A549 (cell line): ENCODE measurements at regions not wholly inside any gene's neighbourhood (a gene's known extent, or its start where the extent isn't known, plus 50 kb on each side); places are given as distances from the start of the nearest gene placed in this dataset.

Source experiments
- ATAC-seq, 2 experiments: fragments of 200-7000 bp in 1 of 2; fragments of >200 bp in 1 of 2; cut with Nextera tagmentation in 1 of 2; cut with Tn5 transposase in 1 of 2; 3 replicates each; pipeline versions ENCODE4 v1.8.0 to v1.9.1; 2018 to 2020; ENCODE audit warnings: mild to moderate bottlenecking in 1 of 2, moderate library complexity in 1 of 2
- CTCF ChIA-PET: fragments of 300-600 bp; sonication (Branson Sonifier 250); formaldehyde crosslinking; extraction: SDS; loops from one replicate; lab custom pipeline; 2021; ENCODE audit warnings: antibody characterized with exemption, inconsistent platforms; lab: Yijun Ruan, JAX
- POLR2A ChIA-PET: fragments of 350-600 bp; formaldehyde crosslinking; extraction: SDS; loops from one replicate; lab custom pipeline; 2021; ENCODE audit warnings: antibody characterized with exemption, inconsistent platforms; lab: Yijun Ruan, JAX
- DNase-seq, 2 experiments: peaks; one replicate each; pipeline versions ENCODE4 v3.0.0 to v3.0.0-alpha.2; 2011 to 2016; ENCODE audit warnings: low read depth in 1 of 2, low spot score in 1 of 2
- FAIRE-seq: peaks from 2 replicates; lab custom pipeline; 2011; peaks lifted over from hg19 to GRCh38; lab: Jason Lieb, UNC
- H3K27ac ChIP-seq, 2 experiments: fragments of >200 bp; sonication (Bioruptor Twin); formaldehyde crosslinking; 3 replicates each; pipeline ENCODE4 v1.5.1; 2016 to 2017
- H3K4me1 ChIP-seq: fragments of >200 bp; sonication (Bioruptor Twin); formaldehyde crosslinking; 3 replicates; pipeline ENCODE4 v1.6.1; 2016
- H3K4me2 ChIP-seq: fragments of >200 bp; sonication (Bioruptor Twin); formaldehyde crosslinking; 3 replicates; pipeline ENCODE4 v1.6.1; 2016
- H3K4me3 ChIP-seq: fragments of >200 bp; sonication (Bioruptor Twin); formaldehyde crosslinking; 3 replicates; pipeline ENCODE4 v1.5.1; 2016
- H3K9me3 ChIP-seq: fragments of >200 bp; sonication (Bioruptor Twin); formaldehyde crosslinking; 3 replicates; pipeline ENCODE4 v1.6.1; 2016
- CBX2 ChIP-seq: fragments of 200-600 bp; sonication (generic); IDR thresholded peaks from 2 replicates; pipeline ENCODE4 v1.6.1; 2016; ENCODE audit warnings: low read depth, mild to moderate bottlenecking, borderline replicate concordance
- CBX8 ChIP-seq: fragments of 200-600 bp; sonication (generic); IDR thresholded peaks from 2 replicates; pipeline ENCODE4 v1.6.1; 2016
- ELK1 ChIP-seq: fragments of 150-350 bp; IDR thresholded peaks from 2 replicates; pipeline ENCODE4 v1.6.1; 2014; ENCODE audit warnings: low read depth, mild to moderate bottlenecking, low read length
- FOSL2 ChIP-seq, 2 experiments: fragments of 450-650 bp in 1 of 2; fragments of >200 bp in 1 of 2; sonication (Bioruptor Twin) in 1 of 2; formaldehyde crosslinking; IDR thresholded peaks; 2 replicates each; pipeline versions ENCODE4 v1.5.0 to v1.6.1; 2016 to 2020; ENCODE audit warnings: mild to moderate bottlenecking in 1 of 2, moderate library complexity in 1 of 2
- FOXS1 ChIP-seq: fragments of 250-450 bp; sonication (Bioruptor Pico); IDR thresholded peaks from 2 replicates; pipeline ENCODE4 v1.5.0; 2020; ENCODE audit warnings: mild to moderate bottlenecking, moderate library complexity
- GATA3 ChIP-seq: IDR thresholded peaks from 2 replicates; pipeline ENCODE4 v1.6.1; 2012; ENCODE audit warnings: borderline replicate concordance
- HDAC2 ChIP-seq: fragments of 200-600 bp; sonication (generic); IDR thresholded peaks from 2 replicates; pipeline ENCODE4 v1.6.1; 2016
- HOXA7 ChIP-seq: fragments of 250-450 bp; sonication (Bioruptor Pico); IDR thresholded peaks from 2 replicates; pipeline ENCODE4 v1.5.0; 2020; ENCODE audit warnings: mild to moderate bottlenecking, moderate library complexity
- HOXB13 ChIP-seq: fragments of 250-450 bp; sonication (Bioruptor Pico); IDR thresholded peaks from 2 replicates; pipeline ENCODE4 v1.5.0; 2020; ENCODE audit warnings: low read depth, mild to moderate bottlenecking, moderate library complexity
- HOXB5 ChIP-seq: fragments of 250-450 bp; sonication (Bioruptor Pico); IDR thresholded peaks from 2 replicates; pipeline ENCODE4 v1.5.0; 2020; ENCODE audit warnings: mild to moderate bottlenecking, moderate library complexity
- KDM5A ChIP-seq: fragments of 200-600 bp; sonication (generic); IDR thresholded peaks from 2 replicates; pipeline ENCODE4 v1.6.1; 2016; ENCODE audit warnings: antibody characterized with exemption, mild to moderate bottlenecking
- MAZ ChIP-seq: fragments of 150-350 bp; IDR thresholded peaks from 2 replicates; pipeline ENCODE4 v1.6.1; 2014; ENCODE audit warnings: antibody characterized with exemption, low read depth, low read length, borderline replicate concordance
- NFE2L2 ChIP-seq: fragments of 150-350 bp; conservative IDR thresholded peaks from 2 replicates; pipeline ENCODE4 v1.6.1; 2014; ENCODE audit warnings: low read length
- NPAS2 ChIP-seq: fragments of 250-450 bp; sonication (Bioruptor Pico); IDR thresholded peaks from 2 replicates; pipeline ENCODE4 v1.8.0; 2022; ENCODE audit warnings: mild to moderate bottlenecking, moderate library complexity, borderline replicate concordance
- PBX3 ChIP-seq: IDR thresholded peaks from 2 replicates; pipeline ENCODE4 v1.6.1; 2012
- POLR2AphosphoS2 ChIP-seq: conservative IDR thresholded peaks from 2 replicates; pipeline ENCODE4 v1.6.1; 2012; ENCODE audit warnings: low read length, improper control_type of control experiment, inconsistent platforms
- RCOR1 ChIP-seq: fragments of 150-350 bp; IDR thresholded peaks from 2 replicates; pipeline ENCODE4 v1.6.1; 2014; ENCODE audit warnings: antibody characterized with exemption, low read length, low read depth
- RFX5 ChIP-seq: fragments of 450-650 bp; IDR thresholded peaks from 2 replicates; pipeline ENCODE4 v1.7.1; 2014; ENCODE audit warnings: antibody characterized with exemption, mild to moderate bottlenecking, moderate library complexity
- ZC3H11A ChIP-seq: fragments of 450-650 bp; IDR thresholded peaks from 2 replicates; pipeline ENCODE4 v1.6.1; 2014; ENCODE audit warnings: antibody characterized with exemption, mild to moderate bottlenecking
- WGBS: methylation state at CpG from one replicate; pipeline ENCODE4 v1.1.6; 2017; ENCODE audit errors: missing lambda C conversion rate; 5-methylcytosine and 5-hydroxymethylcytosine counted together
- TF ChIP-seq, protein P1 (sequence below): fragments of 250-450 bp; sonication (Bioruptor Pico); IDR thresholded peaks from 2 replicates; pipeline ENCODE4 v1.5.0; 2020; ENCODE audit warnings: low read depth, mild to moderate bottlenecking, moderate library complexity

- TF ChIP-seq HOXB13 (CRISPR knock-in tag): no peak
- TF ChIP-seq, all 56 proteins: peak for 0
Observed at GRCh38 chr10:33945051-33945450, 610.6 kb upstream of the NRP1 start (continued).

GRCh38 chr10:33942508-33942907, 608.0 kb upstream of the NRP1 start:
- FAIRE-seq (no peak), DNase-seq (no peak), ATAC-seq (no peak)
- Histone ChIP-seq H3K27ac (no peak overlapping the region), H3K4me2 (no peak overlapping the region), H3K9me3 (no peaks in the 10 kb centered on the region), H3K4me3 (no peak overlapping the region), H3K4me1 (no peaks in the 10 kb centered on the region)
- ChIA-PET CTCF (no interaction called here), POLR2A (no interaction called here)
- TF ChIP-seq HOXB5 (no peak), FOXS1 (no peak), PBX3 (no peak), RCOR1 (no peak), POLR2AphosphoS2 (no peak), FOSL2 (IDR thresholded peaks at IDR 0.05) (no peak), FOSL2 (CRISPR knock-in tag; IDR thresholded peaks at IDR 0.05) (no peak), HDAC2 (no peak), ELK1 (no peak), HOXA7 (no peak), KDM5A (no peak), HOXB13 (CRISPR knock-in tag) (no peak)
- WGBS: 70% methylated on average over 6 of the region's 6 CpGs

DNA sequence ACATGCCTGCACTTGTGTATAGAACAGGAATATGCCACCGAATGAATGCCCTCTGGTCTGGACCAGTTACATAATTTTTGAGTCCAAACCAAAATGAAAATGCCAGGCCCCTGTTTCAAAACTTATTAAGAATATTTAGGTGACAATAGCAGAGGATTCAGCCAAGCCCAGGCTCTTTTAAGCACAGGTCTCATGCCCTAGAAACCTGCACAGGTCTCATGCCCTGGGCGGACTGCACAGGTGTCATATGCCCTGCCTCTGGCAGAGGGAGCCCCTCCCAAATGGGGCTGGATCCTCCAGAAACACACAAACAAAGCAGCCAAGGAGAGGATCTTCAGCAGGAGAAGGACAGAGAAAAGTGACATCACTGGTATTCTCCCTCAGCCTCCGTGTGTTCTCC, 605.4 kb upstream of the NRP1 start:
- H3K4me3 ChIP-seq: no peak overlapping the region
- ATAC-seq: no peak
- ChIA-PET CTCF (interaction anchor here (1.5 to 2.6 kb wide), 2 partner anchors 10 to 136 kb away, joined by 4 to 8 read pairs; no protein-coding TSS in a partner anchor), POLR2A (no interaction called here)
- FAIRE-seq: no peak
- WGBS: 76% methylated on average over 3 of the region's 3 CpGs
- no peak overlapping the region for H3K27ac ChIP-seq
- no peak for DNase-seq
- no peaks in the 10 kb centered on the region for H3K4me1 ChIP-seq
- TF ChIP-seq NPAS2 (CRISPR knock-in tag) (no peak), GATA3 (no peak), CBX8 (no peak), CBX2 (no peak), ZC3H11A (no peak), MAZ (no peak), RFX5 (no peak), ELK1 (no peak), NFE2L2 (no peak)
- H3K4me2 ChIP-seq: no peak overlapping the region
- no peaks in the 10 kb centered on the region for H3K9me3 ChIP-seq

GRCh38 chr10:33939410-33939809, 604.9 kb upstream of the NRP1 start:
- FAIRE-seq (no peak), ATAC-seq (no peak), DNase-seq (no peak)
- Histone ChIP-seq H3K4me2 (no peak overlapping the region), H3K27ac (no peak overlapping the region), H3K4me1 (no peaks in the 10 kb centered on the region), H3K4me3 (no peak overlapping the region), H3K9me3 (no peaks in the 10 kb centered on the region)
- ChIA-PET CTCF (interaction anchor here (0.6 to 2.6 kb wide), 2 partner anchors 10 to 1029 kb away, joined by 3 to 8 read pairs; no protein-coding TSS in a partner anchor), POLR2A (no interaction called here)
- no peak for TF ChIP-seq ELK1
- no peak for TF ChIP-seq KDM5A
- TF ChIP-seq HOXB5: no peak
- no peak for TF ChIP-seq HOXA7
- TF ChIP-seq, protein P1, sequence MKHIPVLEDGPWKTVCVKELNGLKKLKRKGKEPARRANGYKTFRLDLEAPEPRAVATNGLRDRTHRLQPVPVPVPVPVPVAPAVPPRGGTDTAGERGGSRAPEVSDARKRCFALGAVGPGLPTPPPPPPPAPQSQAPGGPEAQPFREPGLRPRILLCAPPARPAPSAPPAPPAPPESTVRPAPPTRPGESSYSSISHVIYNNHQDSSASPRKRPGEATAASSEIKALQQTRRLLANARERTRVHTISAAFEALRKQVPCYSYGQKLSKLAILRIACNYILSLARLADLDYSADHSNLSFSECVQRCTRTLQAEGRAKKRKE: no peak
- WGBS: 89% methylated on average over 4 of the region's 4 CpGs
